ENCODE measurements at regions not wholly inside any gene's neighbourhood (a gene's known extent, or its start where the extent isn't known, plus 50 kb on each side); places are given as distances from the start of the nearest gene placed in this dataset.

DNA sequence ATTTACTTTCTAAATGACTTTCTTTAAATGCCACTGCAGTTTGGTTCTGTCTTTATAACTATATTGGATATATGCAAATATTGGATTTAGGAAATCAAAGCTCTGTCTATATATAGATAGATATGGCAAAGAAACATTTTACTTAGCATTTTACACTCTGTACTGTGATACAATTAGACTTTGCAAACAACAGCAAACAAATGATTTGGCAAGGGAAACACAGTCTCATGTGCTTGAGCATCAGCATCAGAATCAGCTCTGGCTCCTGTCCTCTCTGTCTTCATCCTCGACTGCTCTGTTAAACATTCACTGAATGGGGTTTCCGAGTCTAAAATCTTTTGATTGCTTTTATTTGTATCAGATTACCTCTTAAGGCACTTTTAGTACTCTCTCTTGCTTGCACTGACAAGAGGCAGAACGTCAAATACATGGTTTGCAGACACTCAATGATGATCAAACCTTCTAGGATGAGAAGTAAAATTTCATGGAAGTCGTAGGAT lies 176.8 kb upstream of the LRP1B start:
- TF ChIP-seq CEBPB (IDR thresholded peaks at IDR 0.05) (no peak), POLR2A (IDR thresholded peaks at IDR 0.05; ENCODE audit: low read length) (no peak), KDM5A (IDR thresholded peaks at IDR 0.05) (no peak), RCOR1 (IDR thresholded peaks at IDR 0.05; ENCODE audit: low read depth, low read length) (no peak), MYC (IDR thresholded peaks at IDR 0.05; ENCODE audit: borderline replicate concordance, low read length) (no peak), KDM1A (IDR thresholded peaks at IDR 0.05; ENCODE audit: low read depth) (no peak), BHLHE40 (IDR thresholded peaks at IDR 0.05; ENCODE audit: low read depth, low read length) (no peak)
- TF ChIP-seq, protein P1, sequence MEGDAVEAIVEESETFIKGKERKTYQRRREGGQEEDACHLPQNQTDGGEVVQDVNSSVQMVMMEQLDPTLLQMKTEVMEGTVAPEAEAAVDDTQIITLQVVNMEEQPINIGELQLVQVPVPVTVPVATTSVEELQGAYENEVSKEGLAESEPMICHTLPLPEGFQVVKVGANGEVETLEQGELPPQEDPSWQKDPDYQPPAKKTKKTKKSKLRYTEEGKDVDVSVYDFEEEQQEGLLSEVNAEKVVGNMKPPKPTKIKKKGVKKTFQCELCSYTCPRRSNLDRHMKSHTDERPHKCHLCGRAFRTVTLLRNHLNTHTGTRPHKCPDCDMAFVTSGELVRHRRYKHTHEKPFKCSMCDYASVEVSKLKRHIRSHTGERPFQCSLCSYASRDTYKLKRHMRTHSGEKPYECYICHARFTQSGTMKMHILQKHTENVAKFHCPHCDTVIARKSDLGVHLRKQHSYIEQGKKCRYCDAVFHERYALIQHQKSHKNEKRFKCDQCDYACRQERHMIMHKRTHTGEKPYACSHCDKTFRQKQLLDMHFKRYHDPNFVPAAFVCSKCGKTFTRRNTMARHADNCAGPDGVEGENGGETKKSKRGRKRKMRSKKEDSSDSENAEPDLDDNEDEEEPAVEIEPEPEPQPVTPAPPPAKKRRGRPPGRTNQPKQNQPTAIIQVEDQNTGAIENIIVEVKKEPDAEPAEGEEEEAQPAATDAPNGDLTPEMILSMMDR (IDR thresholded peaks at IDR 0.05): no peak

Measured in A549 (cell line).